ENCODE measurements at regions not wholly inside any gene's neighbourhood (a gene's known extent, or its start where the extent isn't known, plus 50 kb on each side); places are given as distances from the start of the nearest gene placed in this dataset.

GRCh38 chr13:70884196-70884595 lies 775.9 kb upstream of the KLHL1 start:
- no peak overlapping the region for H3K27ac ChIP-seq
- no peak for TF ChIP-seq CTCF (conservative IDR thresholded peaks at IDR 0.05)

- no peak for TF ChIP-seq CTCF (conservative IDR thresholded peaks at IDR 0.05)
- H3K27ac ChIP-seq, result no peak overlapping the region
Observed at GRCh38 chr13:70874636-70875035, 766.4 kb upstream of the KLHL1 start.

GRCh38 chr13:70864731-70865130 lies 756.5 kb upstream of the KLHL1 start:
- no peak overlapping the region for H3K27ac ChIP-seq
- TF ChIP-seq CTCF (conservative IDR thresholded peaks at IDR 0.05), result no peak

- no peak for TF ChIP-seq CTCF (conservative IDR thresholded peaks at IDR 0.05)
- H3K27ac ChIP-seq, result no peak overlapping the region
Observed at GRCh38 chr13:70856711-70857110, 748.5 kb upstream of the KLHL1 start.

GRCh38 chr13:70856025-70856424 lies 747.8 kb upstream of the KLHL1 start:
- TF ChIP-seq CTCF (conservative IDR thresholded peaks at IDR 0.05), result no peak
- H3K27ac ChIP-seq, result no peak overlapping the region

GRCh38 chr13:70849222-70849621 lies 741.0 kb upstream of the KLHL1 start:
- no peak for TF ChIP-seq CTCF (conservative IDR thresholded peaks at IDR 0.05)
- no peak overlapping the region for H3K27ac ChIP-seq

- no peak for TF ChIP-seq CTCF (conservative IDR thresholded peaks at IDR 0.05)
- no peak overlapping the region for H3K27ac ChIP-seq
Observed at GRCh38 chr13:70844391-70845108, 736.3 kb upstream of the KLHL1 start.

Measured in VCaP (cell line).